Transverse colon (tissue), 4 donors: ENCODE measurements at regions not wholly inside any gene's neighbourhood (a gene's known extent, or its start where the extent isn't known, plus 50 kb on each side); places are given as distances from the start of the nearest gene placed in this dataset.

Experiments used
- CTCF ChIP-seq, 5 experiments: fragments of 200-600 bp in 3 of 5; fragments of 450-650 bp in 2 of 5; sonication (generic) in 3 of 5; IDR thresholded peaks; 1 replicate in 2 of 5; 2 replicates in 3 of 5; pipeline ENCODE4 v1.5.1; 2016 to 2017; ENCODE audit warnings: antibody characterized with exemption in 5 of 5, inconsistent platforms in 3 of 5, mild to moderate bottlenecking in 2 of 5, moderate library complexity in 1 of 5
- POLR2AphosphoS5 ChIP-seq, 3 donors: sonication (generic); formaldehyde crosslinking; IDR thresholded peaks; one replicate each; pipeline ENCODE4 v1.6.1; 2016; ENCODE audit warnings: antibody characterized with exemption in 3 of 3

GRCh38 chr12:24360461-24360860 is 411.0 kb upstream of the SOX5 start:
- TF ChIP-seq POLR2AphosphoS5 (IDR thresholded peaks at IDR 0.05) (no peak), CTCF (IDR thresholded peaks at IDR 0.05) (no peak)
